ENCODE measurements at regions not wholly inside any gene's neighbourhood (a gene's known extent, or its start where the extent isn't known, plus 50 kb on each side); places are given as distances from the start of the nearest gene placed in this dataset.

- DNase-seq (ENCODE audit: low spot score): no peak
Measured at GRCh38 chr14:71467361-71467811, 464.8 kb upstream of the RGS6 start.

DNA sequence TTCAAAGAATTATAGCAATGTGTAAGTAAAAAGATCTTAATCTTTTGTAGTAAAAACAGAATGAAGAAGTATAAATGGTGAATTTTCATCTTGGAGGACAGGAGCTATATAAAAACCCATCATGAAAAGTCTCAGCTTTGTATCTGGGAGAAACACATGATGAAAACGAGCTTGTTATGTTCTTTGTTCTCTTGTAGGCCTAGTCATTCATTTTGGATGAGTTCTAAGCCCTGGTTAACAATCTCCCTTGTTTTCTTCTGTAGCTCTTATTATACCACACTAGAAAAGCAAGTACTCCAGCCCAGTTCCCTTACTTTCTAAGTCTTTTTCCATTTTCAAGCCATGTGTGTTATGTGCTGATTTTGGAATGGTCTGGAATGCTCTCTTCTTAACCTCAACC lies 463.5 kb upstream of the RGS6 start:
- no peak for DNase-seq (ENCODE audit: low spot score)

DNA sequence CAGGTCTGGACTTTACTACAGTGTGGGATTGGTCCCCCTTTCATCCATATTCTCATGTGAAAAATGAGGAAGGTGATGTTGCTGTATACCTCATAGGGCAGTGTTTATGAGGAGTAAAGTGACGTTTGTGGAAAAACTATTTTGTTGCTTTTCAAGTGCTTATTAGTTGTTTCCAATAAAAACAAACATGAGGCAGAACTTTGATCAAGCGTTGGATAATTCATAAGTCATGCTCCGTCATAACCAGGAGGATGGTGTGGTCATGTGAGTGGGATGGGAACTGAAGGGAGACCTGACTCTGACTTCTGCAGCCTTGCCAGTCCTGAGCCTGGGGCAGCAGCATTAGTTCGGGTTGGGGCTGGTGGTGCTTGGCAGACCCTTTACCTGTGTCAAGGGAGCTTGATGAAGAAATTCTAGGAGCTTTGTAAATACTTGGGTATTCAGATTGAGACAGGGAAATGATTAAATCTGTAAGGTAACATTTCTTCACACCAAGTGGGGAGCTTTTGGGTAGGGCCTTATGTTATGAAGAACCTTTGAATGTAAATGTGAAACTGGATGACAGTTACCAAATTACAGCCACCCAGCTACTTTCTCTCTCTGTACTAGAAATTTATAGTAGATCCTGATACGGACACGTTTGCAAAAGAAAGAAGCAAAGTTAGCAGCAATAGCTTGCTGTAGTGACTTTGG lies 462.4 kb upstream of the RGS6 start:
- no peak for DNase-seq (ENCODE audit: low spot score)

DNA sequence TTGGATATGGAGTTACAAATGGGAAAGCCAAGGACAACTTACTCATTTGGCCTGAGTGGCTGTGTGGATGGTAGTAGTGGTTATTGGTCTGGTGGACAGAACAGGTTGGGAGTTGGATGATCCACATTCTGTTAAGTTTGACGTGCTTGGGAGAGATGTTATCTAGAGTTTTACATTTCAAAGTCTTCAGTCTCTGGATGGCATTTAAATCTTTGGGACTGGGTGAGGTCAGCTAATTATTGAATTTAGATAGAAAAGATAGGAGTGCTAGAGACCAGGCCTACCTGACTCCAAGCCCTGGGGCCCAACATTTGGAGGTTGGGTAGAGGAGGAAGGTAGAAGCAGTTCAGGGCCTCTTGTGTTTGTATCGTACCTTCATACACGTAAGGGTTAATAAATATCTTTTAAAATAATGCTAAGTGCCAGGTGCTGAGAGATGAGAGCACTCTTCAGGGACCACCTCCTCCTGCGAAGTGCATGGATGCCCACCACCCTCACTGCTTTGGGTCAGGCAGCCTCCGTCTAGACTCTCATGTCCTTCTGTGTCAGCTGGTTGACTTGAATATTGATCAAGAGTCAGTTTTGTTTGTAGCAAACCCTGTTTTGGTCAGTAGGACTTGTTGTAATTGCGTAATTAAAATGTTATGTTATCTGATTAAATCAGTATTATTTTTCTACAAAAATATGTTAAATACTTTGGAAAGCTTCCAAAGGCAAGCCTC lies 460.4 kb upstream of the RGS6 start:
- DNase-seq (ENCODE audit: low spot score): no peak

DNA sequence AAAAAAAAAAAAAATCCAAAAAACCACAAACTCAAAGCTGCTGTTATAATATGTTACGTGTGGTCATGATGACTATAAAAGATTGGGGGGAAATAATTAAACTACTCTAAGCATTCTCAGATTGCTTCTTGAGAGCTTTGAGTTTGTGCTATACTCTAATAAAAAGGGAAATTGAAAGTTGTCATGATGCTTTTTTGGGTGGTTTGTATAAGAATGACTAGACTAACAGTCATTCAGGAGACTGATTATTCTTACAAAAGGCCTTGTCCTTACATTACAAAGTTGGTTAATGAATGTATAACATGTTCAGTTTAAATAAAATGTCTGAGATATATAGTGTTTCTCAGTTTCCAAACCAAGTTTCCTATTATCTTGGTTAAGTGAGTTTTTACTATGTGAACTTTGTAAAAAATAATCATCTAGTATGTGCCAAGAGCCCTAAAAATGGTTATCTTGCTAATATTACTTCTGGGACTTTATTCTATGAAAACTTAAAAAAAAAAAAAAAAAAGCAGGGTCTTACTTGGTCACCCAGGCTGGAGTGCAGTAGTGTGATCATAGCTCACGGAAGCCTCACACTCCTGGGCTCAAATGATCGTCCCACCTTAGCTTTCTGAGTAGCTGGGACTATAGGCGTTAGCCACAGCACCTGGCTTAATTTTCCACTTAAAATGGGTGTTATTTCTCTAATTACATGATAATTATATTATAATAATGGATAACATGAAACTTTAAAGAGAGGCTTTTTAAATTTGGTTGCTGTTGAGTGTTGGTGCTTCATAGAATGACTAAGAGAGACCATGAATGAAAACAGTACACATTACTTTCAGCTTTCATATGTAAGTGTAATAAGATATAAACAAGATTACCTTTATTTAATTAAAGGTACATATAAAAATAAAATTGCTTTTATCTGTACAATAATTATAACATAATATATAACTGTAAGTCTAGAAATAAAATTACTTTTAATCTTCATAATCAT lies 459.6 kb upstream of the RGS6 start:
- no peak for DNase-seq (ENCODE audit: low spot score)

GRCh38 chr14:71473843-71474242 lies 458.4 kb upstream of the RGS6 start:
- no peak for DNase-seq (ENCODE audit: low spot score)

GRCh38 chr14:71474301-71475265 lies 457.6 kb upstream of the RGS6 start:
- DNase-seq (ENCODE audit: low spot score): no peak

DNA sequence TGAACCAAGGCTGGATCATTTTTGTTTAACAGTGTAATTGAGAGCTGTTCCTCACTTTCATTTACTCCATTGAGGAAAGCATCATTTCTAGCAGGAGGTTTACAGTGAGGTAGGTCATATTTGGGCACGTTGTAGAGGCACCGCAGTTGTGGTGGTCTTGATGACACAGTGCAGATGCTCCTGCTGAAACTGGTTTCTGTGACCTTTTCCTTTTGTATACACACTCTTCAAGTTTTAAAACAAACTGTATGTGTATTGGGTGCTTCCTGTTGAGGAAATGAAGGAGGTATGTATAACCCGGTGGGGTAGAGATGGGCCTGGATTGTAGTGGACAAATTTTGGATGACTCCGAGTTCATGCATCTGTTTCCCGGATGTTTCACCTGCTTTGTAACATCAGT lies 456.3 kb upstream of the RGS6 start:
- DNase-seq (ENCODE audit: low spot score): no peak

DNA sequence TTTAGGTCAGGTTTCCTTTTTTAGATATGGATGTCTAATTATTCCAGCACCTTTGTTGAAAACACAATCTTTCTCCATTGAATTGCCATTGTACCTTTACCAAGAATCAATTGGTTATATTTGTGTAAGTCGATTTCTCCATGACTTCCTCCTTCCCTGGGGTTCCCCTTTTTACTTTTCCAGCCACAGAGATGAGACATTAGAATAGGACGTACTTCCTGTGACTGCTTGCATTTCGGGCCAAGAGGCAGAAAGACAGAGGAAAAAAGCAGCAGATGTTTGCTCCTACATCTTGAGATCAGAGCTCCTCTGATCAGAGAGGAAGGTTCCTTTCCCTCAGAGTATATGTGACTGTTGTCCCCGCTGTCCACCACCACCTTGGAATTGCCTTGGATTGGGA lies 453.7 kb upstream of the RGS6 start:
- no peak for DNase-seq (ENCODE audit: low spot score)

DNA sequence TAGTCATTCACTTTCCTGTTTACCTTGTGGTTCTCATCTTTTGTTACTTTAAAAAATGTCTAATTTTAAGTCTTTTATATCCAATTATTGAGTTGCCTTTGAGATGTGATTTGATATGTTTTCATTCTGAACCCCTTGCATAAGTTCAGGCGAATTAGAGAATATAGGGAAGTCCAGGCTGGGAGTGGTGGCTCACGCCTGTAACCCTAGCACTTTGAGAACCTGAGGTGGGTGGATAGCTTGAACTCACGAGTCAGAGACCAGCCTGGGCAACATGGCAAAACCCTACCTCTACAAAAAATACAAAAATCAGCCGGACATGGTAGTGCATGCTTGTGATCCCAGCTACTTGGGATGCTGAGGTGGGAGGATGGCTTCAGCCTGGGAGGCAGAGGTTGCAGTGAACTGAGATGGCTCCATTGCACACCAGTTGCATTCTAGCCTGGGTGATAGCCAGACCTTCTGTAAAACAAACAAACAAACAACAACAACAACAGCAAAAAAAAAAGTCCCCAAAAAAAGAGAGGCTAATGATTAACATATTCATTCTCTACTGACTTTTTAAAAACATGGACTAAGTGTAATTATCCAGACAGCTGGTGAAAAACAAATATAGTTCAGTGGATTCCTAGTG lies 451.1 kb upstream of the RGS6 start:
- DNase-seq (ENCODE audit: low spot score): no peak

DNA sequence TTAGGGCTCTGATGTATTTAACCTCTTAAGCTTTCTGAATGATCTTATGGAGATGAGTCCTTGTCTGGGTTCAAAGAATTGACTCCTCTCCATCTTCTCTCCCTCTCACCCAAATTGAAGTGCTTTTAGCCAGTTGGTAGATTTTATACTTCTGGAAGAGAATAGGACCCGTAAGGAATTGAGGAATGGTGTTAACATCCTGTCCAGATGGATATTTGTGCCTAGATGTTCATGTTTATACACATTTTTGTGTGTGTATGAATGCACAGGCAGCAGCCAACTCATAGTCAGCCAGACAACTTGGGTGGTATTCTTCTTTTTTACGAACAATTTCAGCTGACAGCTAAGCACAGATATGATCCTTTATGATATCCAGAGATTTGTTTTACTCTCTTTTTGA lies 449.6 kb upstream of the RGS6 start:
- DNase-seq (ENCODE audit: low spot score): no peak

DNA sequence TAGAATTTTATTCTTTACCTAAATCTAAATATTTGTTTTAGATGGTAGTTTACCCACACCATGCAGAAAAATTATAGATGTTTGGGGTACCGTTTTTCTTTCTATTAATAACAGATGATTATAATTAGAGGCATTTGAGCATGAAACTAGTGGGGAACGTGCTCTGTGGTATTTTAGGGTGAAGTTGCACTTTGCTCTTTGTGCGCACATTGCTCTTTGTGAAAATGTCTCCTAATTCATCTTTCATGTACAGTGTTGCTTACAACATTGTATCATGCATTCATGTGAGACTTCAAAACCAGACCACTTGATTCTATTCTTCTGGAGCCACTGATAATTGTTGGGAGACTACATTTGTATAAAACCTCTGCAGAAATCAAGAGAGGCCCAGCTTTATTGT lies 449.1 kb upstream of the RGS6 start:
- no peak for DNase-seq (ENCODE audit: low spot score)

GRCh38 chr14:71485833-71486232 lies 446.4 kb upstream of the RGS6 start:
- no peak for DNase-seq (ENCODE audit: low spot score)

- DNase-seq (ENCODE audit: low spot score): no peak
Measured at GRCh38 chr14:71486279-71486678, 445.9 kb upstream of the RGS6 start.

DNA sequence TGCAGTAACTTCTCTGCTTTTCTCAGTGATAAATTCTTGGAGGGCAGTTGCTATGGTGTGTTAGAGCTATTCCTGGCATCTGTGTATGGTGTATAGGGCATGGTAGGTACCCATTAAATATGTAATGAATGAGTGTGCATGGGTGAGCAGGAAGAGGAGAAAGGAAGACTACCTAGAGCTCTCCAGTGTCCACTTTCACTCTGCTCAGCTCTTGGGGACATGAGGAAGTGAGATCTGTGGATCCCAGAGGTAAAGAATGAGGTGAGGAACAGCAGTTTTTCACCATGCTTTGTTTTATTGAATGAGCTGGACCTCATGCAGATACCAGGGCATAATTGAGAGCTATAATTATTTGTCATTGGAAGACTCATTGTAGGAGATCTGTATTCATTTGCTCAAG lies 444.8 kb upstream of the RGS6 start:
- no peak for DNase-seq (ENCODE audit: low spot score)

DNA sequence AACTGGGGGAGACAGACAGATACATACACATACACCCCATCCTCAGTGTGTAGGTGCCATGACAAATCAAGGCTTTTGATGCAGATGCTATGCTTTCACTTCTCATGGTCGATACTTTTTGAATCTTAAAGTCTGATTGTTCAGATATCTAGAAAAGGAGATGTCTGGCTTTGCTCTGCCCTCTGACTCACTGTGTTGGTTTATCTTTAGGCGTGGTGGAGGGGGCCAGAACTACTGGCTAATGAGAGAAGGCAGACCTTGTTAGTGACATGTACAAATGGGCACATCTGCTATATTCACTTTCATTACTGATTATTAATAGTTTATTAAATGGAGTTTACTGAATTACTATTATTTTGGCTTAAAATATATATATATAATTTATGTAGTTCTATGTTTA lies 444.3 kb upstream of the RGS6 start:
- no peak for DNase-seq (ENCODE audit: low spot score)

DNA sequence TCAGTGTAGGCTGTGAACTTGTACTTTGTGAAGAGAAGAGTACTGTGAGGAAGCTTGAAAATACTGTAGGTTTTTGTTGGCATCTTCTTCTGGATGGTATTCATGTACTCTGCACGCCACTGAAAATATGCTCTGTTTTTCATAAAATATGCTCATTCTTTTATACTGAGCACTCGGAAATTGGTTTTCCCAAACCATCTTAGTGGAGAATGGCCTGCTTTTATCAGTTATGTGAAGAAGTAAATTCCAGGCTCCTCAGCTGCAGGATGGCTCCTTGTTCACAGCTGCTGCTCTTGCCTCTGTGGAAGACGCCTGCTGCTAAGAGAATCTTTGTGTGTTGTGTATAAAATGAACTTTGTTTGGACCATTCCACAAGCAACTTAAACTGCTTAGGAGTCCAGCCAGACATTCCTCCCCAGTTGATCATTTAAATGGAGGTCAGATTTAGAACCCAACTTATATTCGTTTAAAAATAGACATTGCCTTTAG lies 443.5 kb upstream of the RGS6 start:
- no peak for DNase-seq (ENCODE audit: low spot score)

DNA sequence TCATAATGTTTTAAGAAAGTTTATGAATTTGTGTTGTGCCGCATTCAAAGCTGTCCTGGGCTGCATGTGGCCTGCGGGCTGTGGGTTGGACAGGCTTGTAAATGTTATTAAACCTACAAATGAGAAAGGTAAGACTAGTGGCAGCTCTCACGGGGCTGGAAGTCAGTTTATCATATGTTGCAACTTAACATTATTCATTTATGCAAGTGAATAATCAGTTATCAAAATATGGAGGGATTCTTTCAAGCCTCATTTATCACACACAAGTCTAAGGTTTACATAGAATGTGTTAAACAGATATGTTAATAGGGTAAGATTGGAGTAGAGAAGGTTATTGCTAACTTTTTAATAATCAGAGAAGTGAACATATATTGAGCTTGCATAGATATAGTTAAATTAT lies 442.5 kb upstream of the RGS6 start:
- no peak for DNase-seq (ENCODE audit: low spot score)

DNA sequence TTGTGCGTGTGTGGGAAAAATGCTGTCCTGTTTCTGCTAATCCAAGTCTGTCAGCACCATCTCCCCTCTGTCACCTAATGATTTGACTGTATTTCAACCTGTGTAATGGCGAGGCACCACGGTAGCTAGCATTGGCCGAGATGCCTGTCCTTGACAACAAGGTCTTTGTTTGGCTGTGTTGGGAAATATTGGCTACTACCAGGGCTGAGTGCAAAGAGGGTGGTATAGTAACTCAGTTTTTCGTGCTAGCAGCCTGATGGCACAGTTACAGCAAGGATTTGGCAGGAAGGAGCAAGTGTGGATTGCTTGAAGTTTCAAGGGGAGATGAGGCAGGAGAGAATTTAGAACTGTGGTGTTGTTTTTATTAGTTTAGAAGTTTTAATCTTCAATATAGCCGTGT lies 440.3 kb upstream of the RGS6 start:
- DNase-seq (ENCODE audit: low spot score): no peak

DNA sequence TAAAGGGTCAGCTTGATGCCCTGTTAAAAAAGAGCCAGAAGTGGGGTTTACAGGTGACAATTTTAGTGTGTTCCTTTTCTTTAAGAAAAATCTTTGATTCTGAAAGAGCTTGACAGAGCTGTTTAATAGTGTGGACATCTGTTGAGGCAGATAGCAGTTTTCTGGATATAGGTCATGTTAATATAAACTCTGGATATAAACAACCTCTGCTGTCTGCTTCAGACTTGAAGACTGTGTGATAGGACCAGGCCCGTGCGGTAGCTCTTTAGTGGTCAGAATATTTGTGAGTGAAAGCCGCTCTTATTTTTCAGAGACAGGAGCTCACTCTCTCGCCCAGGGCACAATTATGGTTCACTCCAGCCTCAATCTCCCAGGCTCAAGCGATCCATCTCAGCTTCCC lies 439.9 kb upstream of the RGS6 start:
- no peak for DNase-seq (ENCODE audit: low spot score)

GRCh38 chr14:71497645-71498086 lies 434.6 kb upstream of the RGS6 start:
- DNase-seq (ENCODE audit: low spot score): no peak

All from ureter (tissue), 1 donor.